ENCODE measurements at regions not wholly inside any gene's neighbourhood (a gene's known extent, or its start where the extent isn't known, plus 50 kb on each side); places are given as distances from the start of the nearest gene placed in this dataset.

- DNase-seq = peak; percentile 2
- no TSS peak for BruUV-seq (replicated peaks)
These were observed 111.7 kb upstream of the HPF1 start for GRCh38 chr4:169869490-169869889.

More at GRCh38 chr4:169869490-169869889, 111.7 kb upstream of the HPF1 start:
- no peak overlapping the region for H2BK20ac ChIP-seq (ENCODE audit: low read depth, low read length)
- no peaks in the 10 kb centered on the region for H4K20me1 ChIP-seq (ENCODE audit: insufficient read depth, low read length)
- no peak overlapping the region for H4K91ac ChIP-seq (ENCODE audit: insufficient read depth, low read depth, low read length)
- no peak overlapping the region for H3K27ac ChIP-seq (ENCODE audit: insufficient read depth, low read length)
- H2AFZ ChIP-seq (replicated peaks; ENCODE audit: low read length, poor library complexity) = no peak overlapping the region
- H3K4me3 ChIP-seq (ENCODE audit: insufficient read depth, low read depth, low read length) = no peak overlapping the region
- no peak overlapping the region for H3K9ac ChIP-seq (ENCODE audit: low read depth, low read length)
- WGBS, 2 experiments (ENCODE audit: extremely low coverage in 2 of 2, insufficient read length in 1 of 2) = no CpG with 5 or more reads among the region's 5 CpGs
- no peaks in the 10 kb centered on the region for H3K79me1 ChIP-seq (ENCODE audit: low read depth in 1 of 2, low read length in 2 of 2)
- H2AK5ac ChIP-seq (ENCODE audit: low read depth, low read length) = no peak overlapping the region
- no peak overlapping the region for H3K4ac ChIP-seq (ENCODE audit: low read depth, low read length)
- no peak overlapping the region for H3K18ac ChIP-seq (ENCODE audit: low read depth, low read length)
- no peak overlapping the region for H4K5ac ChIP-seq (ENCODE audit: low read depth, low read length)
- H3K9me3 ChIP-seq (ENCODE audit: control insufficient read depth, insufficient read depth, low read length) = no peaks in the 10 kb centered on the region
- POLR2A ChIA-PET (ENCODE audit: unreplicated experiment) = no interaction called here
- in situ Hi-C loops (cut with MboI; ENCODE audit: low sequenced_read_pairs) = no loop called here
- no peak for TF ChIP-seq NFE2L2 (IDR thresholded peaks at IDR 0.05; ENCODE audit: low read depth, low read length)
- TF ChIP-seq CEBPB (IDR thresholded peaks at IDR 0.05; ENCODE audit: low read depth, low read length) = no peak
- no peak for TF ChIP-seq MAZ (IDR thresholded peaks at IDR 0.05; ENCODE audit: borderline replicate concordance, low read depth, low read length)
- no peak for TF ChIP-seq SMC3 (IDR thresholded peaks at IDR 0.05; ENCODE audit: low read depth, low read length)
- TF ChIP-seq RFX5 (IDR thresholded peaks at IDR 0.05; ENCODE audit: low read depth, low read length) = no peak
- TF ChIP-seq RCOR1 (IDR thresholded peaks at IDR 0.05; ENCODE audit: insufficient replicate concordance, low read length) = no peak
- TF ChIP-seq BHLHE40 (IDR thresholded peaks at IDR 0.05; ENCODE audit: low read depth, low read length) = no peak
- TF ChIP-seq USF2 (IDR thresholded peaks at IDR 0.05; ENCODE audit: low read depth, low read length) = no peak
- no peak for TF ChIP-seq POLR2A (IDR thresholded peaks at IDR 0.05; ENCODE audit: low read depth, low read length)
- no peak for TF ChIP-seq CTCF (conservative IDR thresholded peaks at IDR 0.05; ENCODE audit: low read depth, low read length)
- no peaks in the 10 kb centered on the region for H3K36me3 ChIP-seq (ENCODE audit: control insufficient read depth, insufficient read depth, low read length)
- H3K27me3 ChIP-seq (ENCODE audit: control insufficient read depth, insufficient read depth, low read length) = no peaks in the 10 kb centered on the region
- no peaks in the 10 kb centered on the region for H3K4me1 ChIP-seq (ENCODE audit: control insufficient read depth, insufficient read depth, low read length)
- ATAC-seq (ENCODE audit: low read depth) = no peak
- CTCF ChIA-PET = no interaction called here
- intact Hi-C loops (cut with micrococcal nuclease) = no loop called here
- no peak overlapping the region for H2AK9ac ChIP-seq (replicated peaks; ENCODE audit: low read depth, low read length, poor library complexity)
- H2BK120ac ChIP-seq (ENCODE audit: low read depth, low read length) = no peak overlapping the region
- H3K9me1 ChIP-seq (ENCODE audit: insufficient read depth, low read length) = no peaks in the 10 kb centered on the region
- no peak overlapping the region for H2BK5ac ChIP-seq (ENCODE audit: low read depth, low read length, poor library complexity, severe bottlenecking)
- H3K23ac ChIP-seq (ENCODE audit: low read depth, low read length) = no peak overlapping the region
- H4K8ac ChIP-seq (ENCODE audit: low read depth in 2 of 2, low read length in 2 of 2) = no peak overlapping the region
- H2BK15ac ChIP-seq (ENCODE audit: low read depth, low read length) = no peak overlapping the region
- no peak overlapping the region for H3K56ac ChIP-seq (ENCODE audit: extremely low read depth, insufficient read depth, low read length)
- dilution Hi-C loops (cut with HindIII; ENCODE audit: low sequenced_read_pairs, unreplicated experiment) = no loop called here
- no peak overlapping the region for H3K4me2 ChIP-seq (ENCODE audit: low read depth, low read length)
- H3K14ac ChIP-seq (replicated peaks; ENCODE audit: low read depth, low read length) = no peak overlapping the region

Measured in IMR-90 (cell line).